Mammary epithelial cell (primary cell): ENCODE measurements at regions not wholly inside any gene's neighbourhood (a gene's known extent, or its start where the extent isn't known, plus 50 kb on each side); places are given as distances from the start of the nearest gene placed in this dataset.

Experiments used
- EZH2 ChIP-seq: IDR thresholded peaks from 2 replicates; pipeline ENCODE4 v1.6.1; 2012; ENCODE audit warnings: low read length, inconsistent platforms, borderline replicate concordance
- TF ChIP-seq, protein P1 (sequence below), 2 donors: IDR thresholded peaks in 1 of 2; conservative IDR thresholded peaks in 1 of 2; 2 replicates each; pipeline ENCODE4 v1.5.1; 2011 to 2012; ENCODE audit warnings: inconsistent platforms in 2 of 2, low read length in 2 of 2, mild to moderate bottlenecking in 2 of 2, control low read depth in 1 of 2, low read depth in 1 of 2; ENCODE audit not compliant: insufficient read depth in 1 of 2; ENCODE audit errors: extremely low read depth in 1 of 2

DNA sequence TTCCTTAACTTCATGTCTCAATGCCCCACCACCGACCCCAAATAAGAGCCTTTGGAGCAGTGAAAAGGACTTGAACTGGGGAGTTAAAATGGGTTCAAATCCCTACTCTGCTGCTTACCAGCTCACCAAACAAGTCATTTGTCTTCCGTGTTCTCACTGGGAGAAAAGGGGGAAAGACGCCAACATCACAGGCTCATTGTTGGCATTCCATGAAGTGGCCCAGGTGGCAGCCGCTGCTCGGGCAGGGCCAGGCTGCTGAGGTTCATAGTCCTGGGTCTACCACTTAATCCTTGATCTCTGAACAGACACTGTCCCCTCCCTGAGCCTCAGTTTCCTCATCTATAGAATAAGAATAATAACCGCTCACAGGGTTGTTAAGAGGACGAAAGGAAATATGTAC, 103.0 kb downstream of the APOB start:
- TF ChIP-seq, protein P1, sequence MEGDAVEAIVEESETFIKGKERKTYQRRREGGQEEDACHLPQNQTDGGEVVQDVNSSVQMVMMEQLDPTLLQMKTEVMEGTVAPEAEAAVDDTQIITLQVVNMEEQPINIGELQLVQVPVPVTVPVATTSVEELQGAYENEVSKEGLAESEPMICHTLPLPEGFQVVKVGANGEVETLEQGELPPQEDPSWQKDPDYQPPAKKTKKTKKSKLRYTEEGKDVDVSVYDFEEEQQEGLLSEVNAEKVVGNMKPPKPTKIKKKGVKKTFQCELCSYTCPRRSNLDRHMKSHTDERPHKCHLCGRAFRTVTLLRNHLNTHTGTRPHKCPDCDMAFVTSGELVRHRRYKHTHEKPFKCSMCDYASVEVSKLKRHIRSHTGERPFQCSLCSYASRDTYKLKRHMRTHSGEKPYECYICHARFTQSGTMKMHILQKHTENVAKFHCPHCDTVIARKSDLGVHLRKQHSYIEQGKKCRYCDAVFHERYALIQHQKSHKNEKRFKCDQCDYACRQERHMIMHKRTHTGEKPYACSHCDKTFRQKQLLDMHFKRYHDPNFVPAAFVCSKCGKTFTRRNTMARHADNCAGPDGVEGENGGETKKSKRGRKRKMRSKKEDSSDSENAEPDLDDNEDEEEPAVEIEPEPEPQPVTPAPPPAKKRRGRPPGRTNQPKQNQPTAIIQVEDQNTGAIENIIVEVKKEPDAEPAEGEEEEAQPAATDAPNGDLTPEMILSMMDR (conservative IDR thresholded peaks at IDR 0.05 in 1 of 2, IDR thresholded peaks at IDR 0.05 in 1 of 2; ENCODE audit: extremely low read depth in 1 of 2, insufficient read depth in 1 of 2, low read depth in 1 of 2, low read length in 2 of 2) = no peak
- no peak for TF ChIP-seq EZH2
